ENCODE measurements at regions not wholly inside any gene's neighbourhood (a gene's known extent, or its start where the extent isn't known, plus 50 kb on each side); places are given as distances from the start of the nearest gene placed in this dataset.

DNA sequence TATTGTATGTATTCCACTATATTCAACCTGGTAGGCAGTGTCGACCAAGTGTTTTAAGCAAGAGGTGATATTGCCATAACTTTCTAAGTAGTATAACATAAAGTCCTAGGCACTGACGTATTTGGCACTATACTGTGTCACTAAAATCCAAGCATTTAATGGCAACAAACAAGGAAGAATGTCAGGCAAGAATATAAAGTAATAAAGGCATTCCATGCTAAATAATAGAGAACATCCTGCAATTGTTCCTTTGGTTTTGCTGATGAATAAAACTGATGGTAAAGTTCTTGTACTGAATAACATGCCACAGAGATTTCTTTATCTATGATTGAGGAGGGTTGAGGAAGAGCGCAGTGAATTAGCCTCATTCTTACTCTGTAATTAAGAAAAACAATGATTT is 256.9 kb downstream of the HINT1 start:
- TF ChIP-seq, protein P1, sequence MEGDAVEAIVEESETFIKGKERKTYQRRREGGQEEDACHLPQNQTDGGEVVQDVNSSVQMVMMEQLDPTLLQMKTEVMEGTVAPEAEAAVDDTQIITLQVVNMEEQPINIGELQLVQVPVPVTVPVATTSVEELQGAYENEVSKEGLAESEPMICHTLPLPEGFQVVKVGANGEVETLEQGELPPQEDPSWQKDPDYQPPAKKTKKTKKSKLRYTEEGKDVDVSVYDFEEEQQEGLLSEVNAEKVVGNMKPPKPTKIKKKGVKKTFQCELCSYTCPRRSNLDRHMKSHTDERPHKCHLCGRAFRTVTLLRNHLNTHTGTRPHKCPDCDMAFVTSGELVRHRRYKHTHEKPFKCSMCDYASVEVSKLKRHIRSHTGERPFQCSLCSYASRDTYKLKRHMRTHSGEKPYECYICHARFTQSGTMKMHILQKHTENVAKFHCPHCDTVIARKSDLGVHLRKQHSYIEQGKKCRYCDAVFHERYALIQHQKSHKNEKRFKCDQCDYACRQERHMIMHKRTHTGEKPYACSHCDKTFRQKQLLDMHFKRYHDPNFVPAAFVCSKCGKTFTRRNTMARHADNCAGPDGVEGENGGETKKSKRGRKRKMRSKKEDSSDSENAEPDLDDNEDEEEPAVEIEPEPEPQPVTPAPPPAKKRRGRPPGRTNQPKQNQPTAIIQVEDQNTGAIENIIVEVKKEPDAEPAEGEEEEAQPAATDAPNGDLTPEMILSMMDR (IDR thresholded peaks at IDR 0.05; ENCODE audit: low read length), result no peak
- no peak for TF ChIP-seq EZH2 (IDR thresholded peaks at IDR 0.05; ENCODE audit: borderline replicate concordance, low read length)
